SK-N-SH (cell line): ENCODE measurements at regions not wholly inside any gene's neighbourhood (a gene's known extent, or its start where the extent isn't known, plus 50 kb on each side); places are given as distances from the start of the nearest gene placed in this dataset.

ENCODE experiments used
- CTCF ChIA-PET: fragments of 300-600, 350-600 bp; formaldehyde crosslinking; extraction: SDS; loops from one replicate; lab custom pipeline; 2021; lab: Yijun Ruan, JAX
- POLR2A ChIA-PET: fragments of 350-600 bp; sonication (Branson Sonifier 250); formaldehyde crosslinking; extraction: SDS; loops from one replicate; lab custom pipeline; 2020; ENCODE audit warnings: antibody characterized with exemption, inconsistent platforms; lab: Yijun Ruan, JAX
- DNase-seq: peaks from one replicate; pipeline ENCODE4 v3.0.0; 2012
- H2AFZ ChIP-seq: fragments of 200-600 bp; sonication (generic); 2 replicates; pipeline ENCODE4 v1.8.1; 2016; ENCODE audit warnings: antibody characterized with exemption, mild to moderate bottlenecking, low read depth
- H3F3A ChIP-seq: fragments of 200-600 bp; sonication (generic); replicated peaks from 2 replicates; pipeline ENCODE3; 2016; ENCODE audit warnings: antibody characterized with exemption, mild to moderate bottlenecking; ENCODE audit not compliant: insufficient read depth
- H3K27ac ChIP-seq, 2 experiments: fragments of 200-500 bp in 1 of 2; fragments of 200-600 bp in 1 of 2; sonication (Bioruptor generic) in 1 of 2; sonication (generic), shearing (Covaris generic) in 1 of 2; 2 replicates each; pipeline versions ENCODE4 v1.5.1 to v1.6.1; 2014 to 2016; ENCODE audit warnings: low read depth in 2 of 2, inconsistent platforms in 1 of 2, low read length in 1 of 2, mild to moderate bottlenecking in 1 of 2, mixed read lengths in 1 of 2
- H3K27me3 ChIP-seq: fragments of 200-600 bp; sonication (generic), shearing (Covaris generic); 2 replicates; pipeline ENCODE4 v1.6.1; 2016; ENCODE audit warnings: mixed run types; ENCODE audit not compliant: insufficient read depth
- H3K36me3 ChIP-seq, 2 experiments: fragments of 200-500 bp in 1 of 2; fragments of 200-600 bp in 1 of 2; sonication (Bioruptor generic) in 1 of 2; sonication (generic) in 1 of 2; replicated peaks in 1 of 2; 2 replicates each; pipeline versions ENCODE3 to v1.5.1; 2014 to 2016; ENCODE audit warnings: low read length in 1 of 2, mild to moderate bottlenecking in 1 of 2; ENCODE audit not compliant: insufficient read depth in 2 of 2, control insufficient read depth in 1 of 2
- H3K4me1 ChIP-seq, 2 experiments: fragments of 200-500 bp in 1 of 2; fragments of 200-600 bp in 1 of 2; sonication (Bioruptor generic) in 1 of 2; sonication (generic), shearing (Covaris generic) in 1 of 2; 2 replicates each; pipeline versions ENCODE4 v1.5.1 to v1.6.1; 2014 to 2016; ENCODE audit warnings: low read depth in 1 of 2, low read length in 1 of 2, mixed run types in 1 of 2; ENCODE audit not compliant: insufficient read depth in 2 of 2, control insufficient read depth in 1 of 2
- H3K4me2 ChIP-seq: fragments of 200-600 bp; sonication (generic), shearing (Covaris generic); 2 replicates; pipeline ENCODE4 v1.6.1; 2017; ENCODE audit warnings: mixed run types
- H3K4me3 ChIP-seq, 2 experiments: fragments of 200-500 bp in 1 of 2; fragments of 200-600 bp in 1 of 2; sonication (Bioruptor generic) in 1 of 2; sonication (generic), shearing (Covaris generic) in 1 of 2; 2 replicates each; pipeline versions ENCODE4 v1.5.1 to v1.8.1; 2014 to 2016; ENCODE audit warnings: low read depth in 2 of 2, inconsistent platforms in 1 of 2, low read length in 1 of 2, mild to moderate bottlenecking in 1 of 2, mixed read lengths in 1 of 2, moderate library complexity in 1 of 2
- H3K79me2 ChIP-seq: fragments of 200-600 bp; sonication (generic); 2 replicates; pipeline ENCODE4 v1.8.1; 2017; ENCODE audit warnings: mild to moderate bottlenecking; ENCODE audit not compliant: insufficient read depth
- H3K9ac ChIP-seq: fragments of 200-600 bp; sonication (generic); 2 replicates; pipeline ENCODE4 v1.6.1; 2017; ENCODE audit warnings: mixed run types
- H3K9me2 ChIP-seq: fragments of 200-600 bp; sonication (generic); 2 replicates; pipeline ENCODE4 v1.6.1; 2017; ENCODE audit warnings: mixed run types
- H3K9me3 ChIP-seq: fragments of 200-600 bp; sonication (generic); 2 replicates; pipeline ENCODE4 v1.6.1; 2017; ENCODE audit warnings: mixed run types, mild to moderate bottlenecking, moderate library complexity
- H4K20me1 ChIP-seq: fragments of 200-600 bp; sonication (generic); 2 replicates; pipeline ENCODE4 v1.6.1; 2017; ENCODE audit warnings: mild to moderate bottlenecking, mixed run types; ENCODE audit not compliant: insufficient read depth
- CHD2 ChIP-seq: fragments of 150-350 bp; IDR thresholded peaks from 2 replicates; pipeline ENCODE4 v1.6.1; 2018; ENCODE audit warnings: low read length; ENCODE audit not compliant: partially characterized antibody
- CTCF ChIP-seq: fragments of 200-600 bp; sonication (generic); IDR thresholded peaks from 2 replicates; pipeline ENCODE4 v1.6.1; 2017; ENCODE audit warnings: antibody characterized with exemption, mild to moderate bottlenecking, moderate library complexity
- ELF1 ChIP-seq: IDR thresholded peaks from 2 replicates; pipeline ENCODE4 v1.4.0; 2012
- EZH2phosphoT487 ChIP-seq: fragments of 200-600 bp; sonication (generic); IDR thresholded peaks from 2 replicates; pipeline ENCODE4 v1.6.1; 2017; ENCODE audit warnings: low read depth, mixed run types, mild to moderate bottlenecking, antibody characterized with exemption, moderate library complexity, borderline replicate concordance
- FOSL2 ChIP-seq: IDR thresholded peaks from 2 replicates; pipeline ENCODE4 v1.4.0; 2012; ENCODE audit warnings: low read depth, mild to moderate bottlenecking, moderate library complexity, borderline replicate concordance
- FOXJ3 ChIP-seq: sonication (generic); formaldehyde crosslinking; IDR thresholded peaks from 2 replicates; pipeline ENCODE4 v1.5.1; 2020; ENCODE audit warnings: mild to moderate bottlenecking, missing genetic modification reagents
- FOXM1 ChIP-seq: IDR thresholded peaks from 2 replicates; pipeline ENCODE4 v1.4.0; 2012; ENCODE audit warnings: low read depth, mild to moderate bottlenecking
- GABPA ChIP-seq: IDR thresholded peaks from 2 replicates; pipeline ENCODE4 v1.4.0; 2012; ENCODE audit warnings: low read depth, mild to moderate bottlenecking
- GATA2 ChIP-seq: sonication (generic); formaldehyde crosslinking; IDR thresholded peaks from 2 replicates; pipeline ENCODE4 v1.5.0; 2020; ENCODE audit warnings: mild to moderate bottlenecking, missing genetic modification reagents
- IRF3 ChIP-seq: fragments of 150-350 bp; IDR thresholded peaks from 2 replicates; pipeline ENCODE4 v1.6.1; 2016; ENCODE audit warnings: mild to moderate bottlenecking, low read depth, low read length
- JUND ChIP-seq: IDR thresholded peaks from 2 replicates; pipeline ENCODE4 v1.4.0; 2012
- MEF2A ChIP-seq: IDR thresholded peaks from 2 replicates; pipeline ENCODE4 v1.4.0; 2012; ENCODE audit warnings: low read depth, borderline replicate concordance
- MXI1 ChIP-seq: IDR thresholded peaks from 2 replicates; pipeline ENCODE4 v1.6.1; 2012; ENCODE audit warnings: mild to moderate bottlenecking, low read depth, low read length, improper control_type of control experiment
- NRF1 ChIP-seq: IDR thresholded peaks from 2 replicates; pipeline ENCODE4 v1.6.1; 2012; ENCODE audit warnings: low read depth, mild to moderate bottlenecking, low read length
- RAD21 ChIP-seq: IDR thresholded peaks from 2 replicates; pipeline ENCODE4 v1.6.1; 2012; ENCODE audit warnings: mild to moderate bottlenecking, low read length
- RCOR1 ChIP-seq: fragments of 150-350 bp; IDR thresholded peaks from 2 replicates; pipeline ENCODE4 v1.6.1; 2017; ENCODE audit warnings: antibody characterized with exemption, low read length
- REST ChIP-seq: IDR thresholded peaks from 2 replicates; pipeline ENCODE4 v1.6.1; 2012; ENCODE audit warnings: mild to moderate bottlenecking, low read depth, low read length, moderate library complexity
- RFX5 ChIP-seq: IDR thresholded peaks from 2 replicates; pipeline ENCODE4 v1.6.1; 2012; ENCODE audit warnings: mild to moderate bottlenecking, improper control_type of control experiment, low read length
- SIN3A ChIP-seq: IDR thresholded peaks from 2 replicates; pipeline ENCODE4 v1.6.1; 2012; ENCODE audit warnings: low read depth, mild to moderate bottlenecking, low read length, moderate library complexity, borderline replicate concordance
- SMC3 ChIP-seq: IDR thresholded peaks from 2 replicates; pipeline ENCODE4 v1.6.1; 2012; ENCODE audit warnings: low read depth, low read length, improper control_type of control experiment
- TAF1 ChIP-seq: IDR thresholded peaks from 2 replicates; pipeline ENCODE4 v1.6.1; 2012; ENCODE audit warnings: low read depth, mild to moderate bottlenecking, low read length, moderate library complexity, borderline replicate concordance
- TEAD4 ChIP-seq: IDR thresholded peaks from 2 replicates; pipeline ENCODE4 v1.4.0; 2012; ENCODE audit warnings: mild to moderate bottlenecking, borderline replicate concordance; ENCODE audit not compliant: insufficient read depth
- USF2 ChIP-seq: fragments of 150-350 bp; IDR thresholded peaks from 2 replicates; pipeline ENCODE4 v1.6.1; 2017; ENCODE audit warnings: antibody characterized with exemption, low read length, low read depth, borderline replicate concordance
- ZBTB33 ChIP-seq: IDR thresholded peaks from 2 replicates; pipeline ENCODE4 v1.4.0; 2012; ENCODE audit warnings: low read depth, borderline replicate concordance
- WGBS: methylation state at CpG from one replicate; pipeline ENCODE4 v1.1.6; 2017; ENCODE audit warnings: low lambda C conversion rate; 5-methylcytosine and 5-hydroxymethylcytosine counted together

GRCh38 chr3:124119056-124119716, 127.3 kb upstream of the ROPN1 start:
- H2AFZ ChIP-seq = no peak overlapping the region
- peak overlapping the region; percentile 52 for H3K4me2 ChIP-seq
- H3K4me1 ChIP-seq = peaks cover 27 to 49% of the 10 kb centered on the region in 2 experiments
- H3K9ac ChIP-seq = peak overlapping the region; percentile 3; the same call in 1 of the 2 replicates
- no peak overlapping the region for H3K4me3 ChIP-seq
- H3K27me3 ChIP-seq = no peaks in the 10 kb centered on the region
- H3K9me2 ChIP-seq = no peaks in the 10 kb centered on the region
- H3K27ac ChIP-seq = peak overlapping the region; percentile 77 to 79
- ChIA-PET CTCF (interaction anchor here (0.6 to 1.5 kb wide), 5 partner anchors 12 to 446 kb away, joined by 3 to 6 read pairs (median 3); no protein-coding TSS in a partner anchor), POLR2A (no interaction called here)
- H3F3A ChIP-seq = peaks cover 35% of the 10 kb centered on the region
- WGBS = 32% methylated on average over 4 of the region's 4 CpGs
- no peaks in the 10 kb centered on the region for H4K20me1 ChIP-seq
- peak; percentile 42 for DNase-seq
- no peaks in the 10 kb centered on the region for H3K36me3 ChIP-seq
- no peaks in the 10 kb centered on the region for H3K9me3 ChIP-seq
- H3K79me2 ChIP-seq = peaks cover 19% of the 10 kb centered on the region; the same call in 1 of the 2 replicates
- TF ChIP-seq RCOR1 (peak; percentile 36; the same call in 1 of the 2 replicates), FOSL2 (peak; percentile 70), RAD21 (no peak), MEF2A (peak; percentile 35; the same call in 1 of the 2 replicates), USF2 (no peak), REST (peak; percentile 26; the same call in 1 of the 2 replicates), CTCF (no peak), SIN3A (no peak), MXI1 (no peak), ZBTB33 (no peak), FOXJ3 (CRISPR knock-in tag) (no peak), FOXM1 (0 out of 2 replicates have a peak, but pooled peaks have one; percentile 30), NRF1 (no peak), RFX5 (no peak), JUND (peak; percentile 75), GABPA (no peak), ELF1 (no peak), TEAD4 (peak; percentile 54; the same call in 1 of the 2 replicates), IRF3 (no peak), SMC3 (no peak), GATA2 (CRISPR knock-in tag) (no peak), CHD2 (no peak), EZH2phosphoT487 (no peak), TAF1 (peak; percentile 7; the same call in 1 of the 2 replicates)
